GM23338 (cell line): ENCODE measurements at regions not wholly inside any gene's neighbourhood (a gene's known extent, or its start where the extent isn't known, plus 50 kb on each side); places are given as distances from the start of the nearest gene placed in this dataset.

Source experiments
- ATAC-seq: fragments of 200-7000 bp; cut with Tn5 transposase; 3 replicates; pipeline ENCODE4 v1.9.1; 2020
- DNase-seq: peaks from one replicate; pipeline ENCODE4 v3.0.0-alpha.2; 2015; ENCODE audit warnings: low spot score
- H2AFZ ChIP-seq: fragments of 200-600 bp; sonication (generic); 2 replicates; pipeline ENCODE4 v1.8.0; 2016; ENCODE audit warnings: antibody characterized with exemption, mild to moderate bottlenecking, moderate library complexity
- H3F3A ChIP-seq: fragments of 200-600 bp; sonication (generic); replicated peaks from 2 replicates; pipeline ENCODE4 v1.8.0; 2017; ENCODE audit warnings: antibody characterized with exemption, mixed run types, low read depth
- H3K27ac ChIP-seq: fragments of 200-600 bp; sonication (generic); 2 replicates; pipeline ENCODE4 v1.6.1; 2016; ENCODE audit warnings: low read depth
- H3K27me3 ChIP-seq: fragments of 200-600 bp; sonication (generic); 2 replicates; pipeline ENCODE4 v1.8.0; 2016; ENCODE audit warnings: mild to moderate bottlenecking, mixed run types, moderate library complexity; ENCODE audit not compliant: insufficient read depth
- H3K36me3 ChIP-seq: fragments of 200-600 bp; sonication (generic); 2 replicates; pipeline ENCODE4 v1.8.0; 2016; ENCODE audit warnings: mild to moderate bottlenecking; ENCODE audit not compliant: insufficient read depth
- H3K4me1 ChIP-seq: fragments of 200-600 bp; sonication (generic); 2 replicates; pipeline ENCODE4 v1.8.0; 2016; ENCODE audit warnings: mild to moderate bottlenecking, moderate library complexity; ENCODE audit not compliant: insufficient read depth
- H3K4me2 ChIP-seq: fragments of 200-600 bp; sonication (generic); 2 replicates; pipeline ENCODE4 v1.7.1; 2017; ENCODE audit warnings: mixed run types
- H3K4me3 ChIP-seq: fragments of 200-600 bp; sonication (generic); 2 replicates; pipeline ENCODE4 v1.6.1; 2016; ENCODE audit warnings: mixed run types
- H3K79me2 ChIP-seq: fragments of 200-600 bp; sonication (generic); replicated peaks from 2 replicates; pipeline ENCODE4 v1.8.0; 2017; ENCODE audit warnings: mild to moderate bottlenecking; ENCODE audit not compliant: insufficient read depth
- H3K9me2 ChIP-seq: fragments of 200-600 bp; sonication (generic); 2 replicates; pipeline ENCODE4 v1.8.0; 2017; ENCODE audit not compliant: insufficient read depth
- H4K20me1 ChIP-seq: fragments of 200-600 bp; sonication (generic); replicated peaks from 2 replicates; pipeline ENCODE4 v1.8.0; 2017; ENCODE audit warnings: mild to moderate bottlenecking; ENCODE audit not compliant: insufficient read depth
- H3K27ac Mint-ChIP-seq: 2 replicates; pipeline ENCODE4 v1.8.0; 2020; ENCODE audit warnings: inconsistent platforms, mild to moderate bottlenecking, moderate library complexity, mixed read lengths
- H3K27me3 Mint-ChIP-seq: 3 replicates; pipeline ENCODE4 v1.8.0; 2022; ENCODE audit warnings: low read depth, mild to moderate bottlenecking, moderate library complexity, mixed read lengths, inconsistent platforms; ENCODE audit not compliant: insufficient read depth, poor library complexity
- H3K36me3 Mint-ChIP-seq: 3 replicates; pipeline ENCODE4 v1.8.0; 2021; ENCODE audit warnings: low read depth, mild to moderate bottlenecking, inconsistent platforms, moderate library complexity, mixed read lengths
- H3K4me1 Mint-ChIP-seq: 3 replicates; pipeline ENCODE4 v1.8.0; 2020; ENCODE audit warnings: mild to moderate bottlenecking, inconsistent platforms, mixed read lengths
- H3K4me3 Mint-ChIP-seq: 3 replicates; pipeline ENCODE4 v1.8.0; 2021; ENCODE audit warnings: moderate library complexity, mild to moderate bottlenecking, inconsistent platforms, mixed read lengths
- H3K9me3 Mint-ChIP-seq: 3 replicates; pipeline ENCODE4 v1.8.0; 2020; ENCODE audit warnings: moderate library complexity, mild to moderate bottlenecking, inconsistent platforms, mixed read lengths
- CREB1 ChIP-seq: fragments of 250-450 bp; sonication (Bioruptor Pico); IDR thresholded peaks from 2 replicates; pipeline ENCODE4 v1.5.0; 2020; ENCODE audit warnings: low read depth, mild to moderate bottlenecking, moderate library complexity
- EZH2 ChIP-seq: fragments of 200-600 bp; sonication (generic); IDR thresholded peaks from one replicate; pipeline ENCODE4 v1.8.0; 2017; ENCODE audit warnings: antibody characterized with exemption, mild to moderate bottlenecking, low read depth; ENCODE audit not compliant: unreplicated experiment
- ZNF114 ChIP-seq: fragments of 250-450 bp; sonication (Bioruptor Pico); IDR thresholded peaks from 2 replicates; pipeline ENCODE4 v1.5.0; 2020; ENCODE audit warnings: mild to moderate bottlenecking, moderate library complexity
- ZNF331 ChIP-seq: fragments of 250-450 bp; sonication (Bioruptor Pico); IDR thresholded peaks from 2 replicates; pipeline ENCODE4 v1.5.0; 2020; ENCODE audit warnings: low read depth, mild to moderate bottlenecking, moderate library complexity
- TF ChIP-seq, protein P1 (sequence below): fragments of 250-450 bp; sonication (Bioruptor Pico); IDR thresholded peaks from 2 replicates; pipeline ENCODE4 v1.5.0; 2020; ENCODE audit warnings: mild to moderate bottlenecking, moderate library complexity
- TF ChIP-seq, protein P2 (sequence below): IDR thresholded peaks from one replicate; pipeline ENCODE4 v1.6.1; 2018; ENCODE audit warnings: antibody characterized with exemption; ENCODE audit not compliant: unreplicated experiment
- TF ChIP-seq, protein P3 (sequence below), 2 experiments: fragments of 200-600 bp in 1 of 2; sonication (generic) in 1 of 2; conservative IDR thresholded peaks; 2 replicates each; pipeline versions ENCODE4 v1.5.1 to v1.6.1; 2016 to 2017; ENCODE audit warnings: antibody characterized with exemption in 2 of 2, low read depth in 2 of 2, mild to moderate bottlenecking in 2 of 2, moderate library complexity in 1 of 2

DNA sequence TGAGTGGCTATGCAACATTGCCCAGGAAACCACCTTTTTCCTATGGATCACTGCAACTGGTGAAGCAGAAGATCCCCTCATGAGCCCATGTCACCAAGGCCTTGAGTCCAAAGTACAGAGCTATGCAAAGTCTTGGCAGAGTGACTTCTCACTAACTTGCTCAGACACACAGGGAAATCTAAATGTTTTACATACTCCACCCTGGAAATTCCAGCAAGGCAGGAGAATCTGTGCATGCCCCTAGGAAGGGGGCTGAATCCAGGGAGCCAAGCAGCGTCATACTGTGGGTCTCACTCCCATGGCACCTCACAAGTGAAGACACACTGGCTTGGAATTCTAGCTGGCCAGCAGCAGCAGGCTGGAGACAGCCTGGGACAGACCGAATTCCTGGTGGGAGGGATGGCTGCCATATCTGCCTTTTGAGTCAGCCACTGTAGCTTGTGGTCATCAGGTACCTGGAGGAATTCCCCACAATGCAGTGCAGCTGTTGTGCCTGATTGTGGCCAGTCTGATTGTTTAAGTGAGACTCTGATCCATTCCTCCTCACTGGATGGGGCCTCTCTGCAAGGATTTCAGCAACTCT, 1817.4 kb downstream of the SUCLG1 start:
- ATAC-seq (no peak), DNase-seq (no peak)
- Histone ChIP-seq H3F3A (no peaks in the 10 kb centered on the region), H3K4me3 (no peak overlapping the region), H3K36me3 (peaks cover 7% of the 10 kb centered on the region; the same call in 1 of the 2 replicates), H3K27ac (no peak overlapping the region), H3K79me2 (no peaks in the 10 kb centered on the region), H4K20me1 (no peaks in the 10 kb centered on the region), H3K9me2 (peaks cover 9% of the 10 kb centered on the region; the same call in 1 of the 2 replicates), H3K27me3 (no peaks in the 10 kb centered on the region), H3K4me1 (peaks cover 12% of the 10 kb centered on the region), H2AFZ (no peak overlapping the region), H3K4me2 (no peak overlapping the region)
- Mint-ChIP-seq H3K27me3 (peaks cover 2% of the 10 kb centered on the region), H3K4me3 (no peak overlapping the region), H3K27ac (no peak overlapping the region), H3K36me3 (peaks cover 39% of the 10 kb centered on the region), H3K9me3 (peaks cover 41% of the 10 kb centered on the region), H3K4me1 (peaks cover 9% of the 10 kb centered on the region; the same call in 2 of the 3 replicates)
- TF ChIP-seq, protein P1, sequence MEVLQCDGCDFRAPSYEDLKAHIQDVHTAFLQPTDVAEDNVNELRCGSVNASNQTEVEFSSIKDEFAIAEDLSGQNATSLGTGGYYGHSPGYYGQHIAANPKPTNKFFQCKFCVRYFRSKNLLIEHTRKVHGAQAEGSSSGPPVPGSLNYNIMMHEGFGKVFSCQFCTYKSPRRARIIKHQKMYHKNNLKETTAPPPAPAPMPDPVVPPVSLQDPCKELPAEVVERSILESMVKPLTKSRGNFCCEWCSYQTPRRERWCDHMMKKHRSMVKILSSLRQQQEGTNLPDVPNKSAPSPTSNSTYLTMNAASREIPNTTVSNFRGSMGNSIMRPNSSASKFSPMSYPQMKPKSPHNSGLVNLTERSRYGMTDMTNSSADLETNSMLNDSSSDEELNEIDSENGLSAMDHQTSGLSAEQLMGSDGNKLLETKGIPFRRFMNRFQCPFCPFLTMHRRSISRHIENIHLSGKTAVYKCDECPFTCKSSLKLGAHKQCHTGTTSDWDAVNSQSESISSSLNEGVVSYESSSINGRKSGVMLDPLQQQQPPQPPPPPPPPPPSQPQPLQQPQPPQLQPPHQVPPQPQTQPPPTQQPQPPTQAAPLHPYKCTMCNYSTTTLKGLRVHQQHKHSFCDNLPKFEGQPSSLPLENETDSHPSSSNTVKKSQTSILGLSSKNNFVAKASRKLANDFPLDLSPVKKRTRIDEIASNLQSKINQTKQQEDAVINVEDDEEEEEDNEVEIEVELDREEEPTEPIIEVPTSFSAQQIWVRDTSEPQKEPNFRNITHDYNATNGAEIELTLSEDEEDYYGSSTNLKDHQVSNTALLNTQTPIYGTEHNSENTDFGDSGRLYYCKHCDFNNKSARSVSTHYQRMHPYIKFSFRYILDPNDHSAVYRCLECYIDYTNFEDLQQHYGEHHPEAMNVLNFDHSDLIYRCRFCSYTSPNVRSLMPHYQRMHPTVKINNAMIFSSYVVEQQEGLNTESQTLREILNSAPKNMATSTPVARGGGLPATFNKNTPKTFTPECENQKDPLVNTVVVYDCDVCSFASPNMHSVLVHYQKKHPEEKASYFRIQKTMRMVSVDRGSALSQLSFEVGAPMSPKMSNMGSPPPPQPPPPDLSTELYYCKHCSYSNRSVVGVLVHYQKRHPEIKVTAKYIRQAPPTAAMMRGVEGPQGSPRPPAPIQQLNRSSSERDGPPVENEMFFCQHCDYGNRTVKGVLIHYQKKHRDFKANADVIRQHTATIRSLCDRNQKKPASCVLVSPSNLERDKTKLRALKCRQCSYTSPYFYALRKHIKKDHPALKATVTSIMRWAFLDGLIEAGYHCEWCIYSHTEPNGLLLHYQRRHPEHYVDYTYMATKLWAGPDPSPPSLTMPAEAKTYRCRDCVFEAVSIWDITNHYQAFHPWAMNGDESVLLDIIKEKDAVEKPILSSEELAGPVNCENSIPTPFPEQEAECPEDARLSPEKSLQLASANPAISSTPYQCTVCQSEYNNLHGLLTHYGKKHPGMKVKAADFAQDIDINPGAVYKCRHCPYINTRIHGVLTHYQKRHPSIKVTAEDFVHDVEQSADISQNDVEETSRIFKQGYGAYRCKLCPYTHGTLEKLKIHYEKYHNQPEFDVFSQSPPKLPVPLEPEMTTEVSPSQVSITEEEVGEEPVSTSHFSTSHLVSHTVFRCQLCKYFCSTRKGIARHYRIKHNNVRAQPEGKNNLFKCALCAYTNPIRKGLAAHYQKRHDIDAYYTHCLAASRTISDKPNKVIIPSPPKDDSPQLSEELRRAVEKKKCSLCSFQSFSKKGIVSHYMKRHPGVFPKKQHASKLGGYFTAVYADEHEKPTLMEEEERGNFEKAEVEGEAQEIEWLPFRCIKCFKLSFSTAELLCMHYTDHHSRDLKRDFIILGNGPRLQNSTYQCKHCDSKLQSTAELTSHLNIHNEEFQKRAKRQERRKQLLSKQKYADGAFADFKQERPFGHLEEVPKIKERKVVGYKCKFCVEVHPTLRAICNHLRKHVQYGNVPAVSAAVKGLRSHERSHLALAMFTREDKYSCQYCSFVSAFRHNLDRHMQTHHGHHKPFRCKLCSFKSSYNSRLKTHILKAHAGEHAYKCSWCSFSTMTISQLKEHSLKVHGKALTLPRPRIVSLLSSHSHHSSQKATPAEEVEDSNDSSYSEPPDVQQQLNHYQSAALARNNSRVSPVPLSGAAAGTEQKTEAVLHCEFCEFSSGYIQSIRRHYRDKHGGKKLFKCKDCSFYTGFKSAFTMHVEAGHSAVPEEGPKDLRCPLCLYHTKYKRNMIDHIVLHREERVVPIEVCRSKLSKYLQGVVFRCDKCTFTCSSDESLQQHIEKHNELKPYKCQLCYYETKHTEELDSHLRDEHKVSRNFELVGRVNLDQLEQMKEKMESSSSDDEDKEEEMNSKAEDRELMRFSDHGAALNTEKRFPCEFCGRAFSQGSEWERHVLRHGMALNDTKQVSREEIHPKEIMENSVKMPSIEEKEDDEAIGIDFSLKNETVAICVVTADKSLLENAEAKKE (CRISPR knock-in tag) = no peak
- TF ChIP-seq, protein P2, sequence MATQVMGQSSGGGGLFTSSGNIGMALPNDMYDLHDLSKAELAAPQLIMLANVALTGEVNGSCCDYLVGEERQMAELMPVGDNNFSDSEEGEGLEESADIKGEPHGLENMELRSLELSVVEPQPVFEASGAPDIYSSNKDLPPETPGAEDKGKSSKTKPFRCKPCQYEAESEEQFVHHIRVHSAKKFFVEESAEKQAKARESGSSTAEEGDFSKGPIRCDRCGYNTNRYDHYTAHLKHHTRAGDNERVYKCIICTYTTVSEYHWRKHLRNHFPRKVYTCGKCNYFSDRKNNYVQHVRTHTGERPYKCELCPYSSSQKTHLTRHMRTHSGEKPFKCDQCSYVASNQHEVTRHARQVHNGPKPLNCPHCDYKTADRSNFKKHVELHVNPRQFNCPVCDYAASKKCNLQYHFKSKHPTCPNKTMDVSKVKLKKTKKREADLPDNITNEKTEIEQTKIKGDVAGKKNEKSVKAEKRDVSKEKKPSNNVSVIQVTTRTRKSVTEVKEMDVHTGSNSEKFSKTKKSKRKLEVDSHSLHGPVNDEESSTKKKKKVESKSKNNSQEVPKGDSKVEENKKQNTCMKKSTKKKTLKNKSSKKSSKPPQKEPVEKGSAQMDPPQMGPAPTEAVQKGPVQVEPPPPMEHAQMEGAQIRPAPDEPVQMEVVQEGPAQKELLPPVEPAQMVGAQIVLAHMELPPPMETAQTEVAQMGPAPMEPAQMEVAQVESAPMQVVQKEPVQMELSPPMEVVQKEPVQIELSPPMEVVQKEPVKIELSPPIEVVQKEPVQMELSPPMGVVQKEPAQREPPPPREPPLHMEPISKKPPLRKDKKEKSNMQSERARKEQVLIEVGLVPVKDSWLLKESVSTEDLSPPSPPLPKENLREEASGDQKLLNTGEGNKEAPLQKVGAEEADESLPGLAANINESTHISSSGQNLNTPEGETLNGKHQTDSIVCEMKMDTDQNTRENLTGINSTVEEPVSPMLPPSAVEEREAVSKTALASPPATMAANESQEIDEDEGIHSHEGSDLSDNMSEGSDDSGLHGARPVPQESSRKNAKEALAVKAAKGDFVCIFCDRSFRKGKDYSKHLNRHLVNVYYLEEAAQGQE = no peak
- TF ChIP-seq, protein P3, sequence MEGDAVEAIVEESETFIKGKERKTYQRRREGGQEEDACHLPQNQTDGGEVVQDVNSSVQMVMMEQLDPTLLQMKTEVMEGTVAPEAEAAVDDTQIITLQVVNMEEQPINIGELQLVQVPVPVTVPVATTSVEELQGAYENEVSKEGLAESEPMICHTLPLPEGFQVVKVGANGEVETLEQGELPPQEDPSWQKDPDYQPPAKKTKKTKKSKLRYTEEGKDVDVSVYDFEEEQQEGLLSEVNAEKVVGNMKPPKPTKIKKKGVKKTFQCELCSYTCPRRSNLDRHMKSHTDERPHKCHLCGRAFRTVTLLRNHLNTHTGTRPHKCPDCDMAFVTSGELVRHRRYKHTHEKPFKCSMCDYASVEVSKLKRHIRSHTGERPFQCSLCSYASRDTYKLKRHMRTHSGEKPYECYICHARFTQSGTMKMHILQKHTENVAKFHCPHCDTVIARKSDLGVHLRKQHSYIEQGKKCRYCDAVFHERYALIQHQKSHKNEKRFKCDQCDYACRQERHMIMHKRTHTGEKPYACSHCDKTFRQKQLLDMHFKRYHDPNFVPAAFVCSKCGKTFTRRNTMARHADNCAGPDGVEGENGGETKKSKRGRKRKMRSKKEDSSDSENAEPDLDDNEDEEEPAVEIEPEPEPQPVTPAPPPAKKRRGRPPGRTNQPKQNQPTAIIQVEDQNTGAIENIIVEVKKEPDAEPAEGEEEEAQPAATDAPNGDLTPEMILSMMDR (conservative IDR thresholded peaks at IDR 0.05; ENCODE audit: low read depth in 2 of 2) = no peak
- no peak for TF ChIP-seq CREB1 (CRISPR knock-in tag)
- no peak for TF ChIP-seq ZNF331 (CRISPR knock-in tag)
- TF ChIP-seq EZH2 = no peak
- TF ChIP-seq ZNF114 (CRISPR knock-in tag) = no peak
